NCI-H226 (cell line): ENCODE measurements at regions not wholly inside any gene's neighbourhood (a gene's known extent, or its start where the extent isn't known, plus 50 kb on each side); places are given as distances from the start of the nearest gene placed in this dataset.
A peak's percentile ranks its signal among the peaks of the same experiment; 100 is the strongest.
"Not testable (repeated sequence)": the region's sequence is repeated elsewhere in the genome, so short reads cannot be mapped to it uniquely, and the experiment has no call there.

Experiments used
- DNase-seq: peaks from one replicate; pipeline ENCODE4 v3.0.0-alpha.2; 2015

DNA sequence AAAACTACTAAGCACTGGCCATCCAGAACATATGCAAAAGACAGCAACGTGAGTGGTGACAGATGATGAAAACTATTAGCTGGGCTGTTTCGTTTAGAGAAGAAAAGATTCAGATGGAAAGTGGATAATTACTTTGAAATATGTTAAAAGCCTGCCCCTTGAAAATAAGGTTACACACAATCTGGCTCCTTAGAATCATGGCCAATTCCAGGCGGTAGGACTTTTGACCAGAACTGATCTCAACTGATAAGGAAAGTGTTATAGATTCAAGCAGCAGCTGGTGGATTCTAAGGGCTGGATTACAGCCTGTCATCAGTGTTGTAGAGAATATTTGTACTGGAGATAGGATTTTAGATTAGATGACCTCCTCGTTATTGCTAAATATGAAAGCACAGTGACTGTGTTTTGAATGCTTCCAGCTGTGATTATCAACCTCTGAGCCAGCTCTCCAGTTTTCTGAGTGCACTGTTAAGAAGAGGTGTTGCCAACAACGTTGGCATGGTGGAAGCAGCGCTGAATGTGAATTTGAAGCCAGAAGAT lies 75.1 kb downstream of the KBTBD2 start:
- DNase-seq: not testable (repeated sequence)

DNA sequence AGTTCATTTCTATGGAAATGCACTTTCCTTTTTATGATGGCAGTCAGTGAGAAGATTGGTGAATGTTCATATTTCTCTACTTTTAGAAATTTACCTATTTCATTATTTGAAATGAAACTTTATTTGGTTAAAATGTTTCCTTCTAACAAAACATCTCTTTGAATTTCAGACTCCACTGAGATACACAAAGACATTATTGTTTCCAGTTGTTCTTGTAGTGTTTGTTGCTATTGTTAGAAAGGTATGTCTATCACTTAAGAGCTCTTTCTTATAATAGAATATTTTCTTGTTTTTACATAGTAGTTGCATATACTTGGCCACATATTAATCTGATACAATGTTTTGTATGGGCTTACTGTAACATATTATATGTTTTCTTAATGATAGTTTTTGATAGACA lies 76.8 kb downstream of the KBTBD2 start:
- not testable (repeated sequence) for DNase-seq

DNA sequence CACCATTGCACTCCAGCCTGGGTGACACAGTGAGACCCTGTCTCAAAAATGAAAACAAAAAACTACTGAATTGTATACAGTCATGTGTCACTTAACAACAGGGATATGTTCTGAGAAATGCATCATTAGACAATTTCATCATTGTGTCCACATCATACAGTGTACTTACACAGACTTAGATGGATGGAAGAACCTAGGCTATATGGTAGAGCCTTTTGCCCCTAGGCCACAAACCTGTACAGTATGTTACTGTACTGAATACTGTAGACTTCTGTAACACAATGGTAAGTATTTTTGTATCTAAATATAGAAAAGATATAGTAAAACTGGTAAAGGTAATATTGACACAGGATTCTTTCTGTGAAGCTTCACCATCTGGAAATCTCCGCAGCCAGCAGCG lies 81.7 kb downstream of the KBTBD2 start:
- no peak for DNase-seq

- DNase-seq: no peak
Measured at GRCh38 chr7:32809347-32809746, 82.2 kb downstream of the KBTBD2 start.

GRCh38 chr7:32803406-32804141 lies 88.0 kb downstream of the KBTBD2 start:
- no peak for DNase-seq

- no peak for DNase-seq
Measured at GRCh38 chr7:32802305-32802910, 89.2 kb downstream of the KBTBD2 start.

DNA sequence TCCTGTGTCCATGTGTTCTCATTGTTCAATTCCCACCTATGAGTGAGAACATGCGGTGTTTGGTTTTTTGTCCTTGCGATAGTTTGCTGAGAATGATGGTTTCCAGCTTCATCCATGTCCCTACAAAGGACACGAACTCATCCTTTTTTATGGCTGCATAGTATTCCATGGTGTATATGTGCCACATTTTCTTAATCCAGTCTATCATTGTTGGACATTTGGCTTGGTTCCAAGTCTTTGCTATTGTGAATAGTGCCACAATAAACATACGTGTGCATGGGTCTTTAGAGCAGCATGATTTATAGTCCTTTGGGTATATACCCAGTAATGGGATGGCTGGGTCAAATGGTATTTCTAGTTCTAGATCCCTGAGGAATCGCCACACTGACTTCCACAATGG lies 98.5 kb downstream of the KBTBD2 start:
- not testable (repeated sequence) for DNase-seq

DNA sequence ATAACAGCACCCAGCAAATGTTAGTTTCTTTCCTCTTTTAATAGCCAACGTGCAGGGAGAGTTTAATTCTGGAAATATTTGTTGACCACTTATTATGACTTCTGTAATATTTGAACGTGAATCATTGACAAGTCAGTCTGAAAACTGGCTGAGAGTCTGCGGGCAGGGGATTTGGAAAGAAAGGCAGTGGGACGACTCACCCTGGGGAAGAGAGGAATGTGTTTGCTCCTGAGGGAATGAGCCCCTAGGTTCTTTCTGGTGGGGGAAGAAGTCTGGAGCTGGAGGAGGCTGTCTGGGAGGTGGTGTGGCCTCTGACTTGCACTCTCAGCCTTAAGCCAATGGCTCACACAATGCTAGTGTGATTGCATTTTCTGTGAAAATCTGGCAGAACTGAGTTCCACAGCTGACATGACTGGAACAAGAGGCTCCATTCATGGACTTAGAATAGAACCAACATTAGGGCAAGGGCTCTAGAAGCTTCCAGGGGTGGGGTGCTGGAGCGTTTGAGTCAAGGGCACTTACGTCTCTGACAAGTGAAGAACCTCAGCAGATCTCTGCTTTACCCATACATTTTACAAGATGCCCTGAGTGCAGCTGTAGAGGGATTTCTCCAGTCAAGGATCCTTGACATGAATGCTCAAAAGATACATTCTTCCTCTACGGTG lies 100.7 kb downstream of the KBTBD2 start:
- peak; percentile 63 for DNase-seq

GRCh38 chr7:32789266-32789665 lies 102.3 kb downstream of the KBTBD2 start:
- not testable (repeated sequence) for DNase-seq

DNA sequence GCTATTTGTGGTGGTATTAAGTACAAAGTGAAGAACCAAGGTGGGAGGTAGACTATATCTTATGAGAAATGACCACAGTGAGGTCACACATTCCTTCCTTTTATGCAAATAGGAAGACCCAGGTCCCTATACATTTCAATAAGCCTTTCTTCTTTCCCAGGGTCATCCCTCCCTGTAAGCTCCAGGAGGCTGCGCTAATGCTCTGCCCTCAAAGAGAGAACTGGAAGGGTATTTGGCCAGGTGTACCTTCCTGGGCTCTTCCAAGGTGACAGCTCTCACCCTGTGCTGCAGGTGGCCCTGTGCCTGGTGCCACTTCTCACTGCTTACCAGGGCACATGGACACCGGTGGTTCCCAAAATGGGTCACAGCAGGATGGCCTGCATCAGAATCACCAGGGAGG lies 103.4 kb downstream of the KBTBD2 start:
- DNase-seq: not testable (repeated sequence)

DNA sequence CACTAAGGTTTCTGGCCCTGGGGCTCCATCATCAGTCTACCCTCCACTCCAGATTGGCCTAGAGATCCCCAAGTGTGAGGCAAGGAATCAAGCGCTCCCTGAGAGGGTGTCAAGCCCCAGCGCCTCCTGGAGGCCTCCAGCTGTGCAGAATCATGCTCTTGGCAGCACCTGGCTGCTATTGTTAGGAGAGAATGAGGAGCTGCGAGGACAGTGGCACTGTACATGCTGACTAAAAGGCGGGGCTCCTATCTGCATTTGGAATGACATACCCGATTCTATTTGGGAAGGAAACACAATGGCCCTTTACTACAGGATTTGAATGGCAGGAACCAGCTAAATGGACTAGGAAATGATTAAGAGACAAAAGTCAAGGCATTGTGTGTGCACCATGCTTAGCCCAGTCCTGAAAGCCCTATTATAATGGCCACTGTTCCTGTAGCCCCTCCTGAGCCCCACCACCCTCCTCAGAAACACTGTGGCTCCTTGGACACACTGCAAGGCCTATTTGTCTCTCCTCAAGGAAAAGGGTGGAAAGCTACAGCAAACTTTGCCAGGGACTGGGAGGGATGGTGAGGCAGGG lies 106.1 kb downstream of the KBTBD2 start:
- not testable (repeated sequence) for DNase-seq

DNA sequence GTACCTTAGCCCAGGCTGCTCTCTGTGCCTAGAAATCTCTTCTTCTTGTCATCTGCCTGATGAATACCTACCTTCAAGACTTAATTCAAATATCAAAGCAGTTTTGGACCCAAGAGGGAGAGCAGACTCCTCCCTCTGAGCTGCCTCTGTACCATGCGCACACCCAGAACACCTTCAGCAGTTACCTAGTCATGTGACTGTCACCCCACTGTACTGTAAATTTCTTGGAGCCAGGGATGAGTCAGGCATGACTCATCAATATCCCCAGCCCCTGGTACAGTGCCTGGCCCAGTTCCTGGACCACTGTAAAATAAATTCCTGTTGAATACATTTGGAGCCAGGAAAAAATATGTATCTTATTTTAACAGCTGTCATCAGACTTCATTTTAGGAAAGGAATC lies 111.7 kb downstream of the KBTBD2 start:
- DNase-seq: not testable (repeated sequence)

GRCh38 chr7:32779167-32779566 lies 112.4 kb downstream of the KBTBD2 start:
- peak; percentile 73 for DNase-seq

DNA sequence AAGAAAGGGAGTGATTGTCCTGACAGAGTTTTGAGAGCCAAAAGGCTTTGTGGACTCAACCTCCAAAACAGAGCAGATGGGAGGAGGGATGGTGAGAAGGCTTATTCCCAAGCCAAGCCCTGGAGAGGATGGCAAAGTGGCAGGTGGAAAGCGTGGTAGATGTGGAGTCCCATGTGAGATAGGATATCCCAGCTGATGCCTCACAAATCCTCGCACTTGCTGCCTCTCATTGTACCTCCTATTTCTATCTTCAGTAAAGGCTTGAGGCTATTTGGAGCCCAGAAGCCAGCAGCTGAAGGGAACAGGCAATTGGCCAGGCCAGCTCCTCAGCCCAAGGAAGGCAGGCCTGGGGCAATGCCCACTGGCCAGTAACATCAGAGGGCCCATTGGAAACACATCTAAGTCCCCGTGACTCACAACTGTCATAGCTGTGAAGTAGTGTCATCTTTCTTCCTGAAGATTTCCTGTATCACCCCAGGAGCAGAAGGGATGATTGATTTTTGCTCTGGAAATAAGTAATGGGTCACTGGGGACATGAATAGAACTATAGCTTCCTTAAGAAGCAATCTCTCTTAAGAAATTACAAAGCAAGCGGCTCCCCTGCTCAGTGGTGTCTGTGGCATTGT lies 114.4 kb downstream of the KBTBD2 start:
- DNase-seq: not testable (repeated sequence)

DNA sequence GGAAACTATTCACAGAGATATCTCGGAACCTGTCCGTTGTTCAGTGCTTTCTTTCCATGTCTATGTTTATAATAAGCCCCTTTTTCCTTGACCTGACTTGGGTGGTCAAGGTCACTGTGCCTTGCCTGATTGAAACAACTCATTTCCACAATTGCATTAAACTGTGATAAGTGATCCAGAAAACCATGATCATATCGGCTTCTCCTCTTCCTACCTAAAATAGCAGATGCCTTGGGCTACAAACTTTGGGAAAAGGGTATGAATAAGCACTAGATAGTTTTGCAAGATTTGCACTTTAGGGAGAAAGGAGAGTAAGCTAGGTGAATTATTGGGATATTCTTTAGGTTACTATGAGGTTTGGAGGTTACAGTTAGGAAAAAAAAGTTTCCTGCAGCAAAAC lies 115.2 kb downstream of the KBTBD2 start:
- DNase-seq: not testable (repeated sequence)

GRCh38 chr7:32775809-32776208 lies 115.8 kb downstream of the KBTBD2 start:
- not testable (repeated sequence) for DNase-seq

DNA sequence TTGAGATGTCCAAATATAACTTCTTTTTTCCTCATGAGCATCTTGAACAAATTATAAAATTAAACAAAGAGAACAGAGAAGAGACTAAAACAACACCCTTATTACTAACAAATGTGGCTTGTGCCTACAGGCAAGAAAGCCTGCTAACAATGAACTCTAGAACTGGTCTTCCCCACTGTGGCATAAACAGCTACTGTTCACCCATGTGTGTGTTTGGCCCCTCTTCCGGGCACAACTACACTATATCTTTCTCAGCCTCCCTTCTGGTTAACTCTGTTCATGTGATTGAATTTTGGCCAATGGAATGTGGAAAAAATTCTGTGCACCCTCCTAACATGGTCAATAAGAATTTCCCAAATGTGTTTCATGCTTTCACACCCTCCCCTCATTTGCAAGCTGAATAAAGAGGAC lies 117.0 kb downstream of the KBTBD2 start:
- DNase-seq: no peak

DNA sequence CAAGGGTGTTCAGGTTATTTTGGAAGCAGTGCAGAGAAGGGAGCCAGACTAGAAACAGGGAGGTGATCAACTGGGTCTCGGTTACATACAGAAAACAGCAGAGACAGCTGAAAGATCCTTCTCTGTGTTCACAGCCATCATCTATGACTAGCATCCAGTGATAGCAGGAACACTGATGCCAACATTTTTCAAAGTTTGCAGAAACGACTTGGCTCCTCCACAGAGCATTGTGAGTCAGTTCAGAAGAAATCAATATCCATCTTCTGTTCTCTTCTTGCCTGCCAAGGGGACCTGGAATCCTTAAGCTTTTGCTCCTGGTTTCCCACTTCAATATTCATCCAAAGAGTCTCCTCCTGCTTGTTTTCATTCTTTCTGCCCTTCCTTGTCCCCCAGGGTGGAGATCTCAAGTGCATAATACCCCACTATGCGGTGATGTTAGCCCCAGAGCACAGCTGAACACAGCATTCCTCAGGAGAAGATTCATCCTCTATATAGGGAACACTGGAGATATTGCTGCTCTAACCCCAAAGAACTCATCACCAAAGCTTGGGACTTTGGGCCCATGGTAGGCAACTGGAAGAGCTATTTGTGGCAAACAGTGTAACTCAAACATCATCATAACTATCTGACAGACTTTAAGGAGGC lies 122.6 kb downstream of the KBTBD2 start:
- not testable (repeated sequence) for DNase-seq

DNA sequence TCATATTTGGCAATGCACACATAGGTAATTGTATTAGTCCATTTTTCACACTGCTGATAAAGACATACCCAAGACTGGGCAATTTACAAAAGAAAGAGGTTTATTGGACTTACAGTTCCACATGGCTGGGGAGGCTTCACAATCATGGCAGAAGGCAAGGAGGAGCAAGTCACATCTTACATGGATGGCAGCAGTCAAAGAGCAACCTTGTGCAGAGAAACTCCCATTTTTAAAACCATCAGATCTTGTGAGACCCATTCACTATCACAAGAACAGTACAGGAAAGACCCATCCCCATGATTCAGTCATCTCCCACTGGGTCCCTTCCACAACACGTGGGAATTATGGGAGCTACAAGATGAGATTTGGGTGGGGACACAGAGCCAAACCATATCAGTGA lies 123.2 kb downstream of the KBTBD2 start:
- DNase-seq: not testable (repeated sequence)

DNA sequence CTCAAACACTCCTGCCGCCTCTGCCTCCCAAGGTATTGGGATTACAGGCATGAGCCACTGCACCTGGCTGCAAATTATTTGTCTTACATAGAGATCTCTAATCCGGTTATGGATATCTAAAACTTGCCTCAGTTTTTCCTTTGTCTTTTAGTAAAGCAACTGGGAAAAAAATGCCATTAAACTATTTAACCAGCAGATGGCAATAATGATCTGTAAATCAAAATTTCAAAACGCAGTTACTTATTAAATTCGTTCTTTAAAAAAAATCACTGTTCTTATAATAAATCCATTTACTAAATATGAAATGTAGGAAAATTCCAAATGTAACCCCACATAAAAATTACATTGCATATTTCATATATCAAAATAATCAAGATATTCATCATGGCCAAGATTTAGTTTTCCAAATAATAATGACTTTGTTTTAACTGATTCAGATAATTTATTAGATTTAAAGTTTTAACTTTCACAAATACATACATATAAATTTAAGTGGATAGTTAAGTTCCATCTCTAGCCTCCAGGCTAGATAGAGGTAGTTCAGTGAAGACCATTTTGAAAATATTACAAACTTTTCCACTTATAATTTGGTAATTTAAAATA lies 125.8 kb downstream of the KBTBD2 start:
- DNase-seq: not testable (repeated sequence)

GRCh38 chr7:32765185-32765584 lies 126.4 kb downstream of the KBTBD2 start:
- no peak for DNase-seq

GRCh38 chr7:32762925-32763293 lies 128.7 kb downstream of the KBTBD2 start:
- DNase-seq: no peak
